AG04449 (cell line): ENCODE measurements at regions not wholly inside any gene's neighbourhood (a gene's known extent, or its start where the extent isn't known, plus 50 kb on each side); places are given as distances from the start of the nearest gene placed in this dataset.

Experiments
- CTCF ChIA-PET: fragments of 350-600 bp; formaldehyde crosslinking; extraction: SDS; loops from one replicate; lab custom pipeline; 2021; ENCODE audit warnings: antibody characterized with exemption; lab: Yijun Ruan, JAX
- POLR2A ChIA-PET: fragments of 400-600, 350-600 bp; formaldehyde crosslinking; extraction: SDS; loops from one replicate; lab custom pipeline; 2020; ENCODE audit warnings: antibody characterized with exemption, inconsistent platforms; lab: Yijun Ruan, JAX
- DNase-seq: peaks from one replicate; pipeline ENCODE4 v3.0.0-alpha.2; 2010; ENCODE audit warnings: low read depth, low spot score
- H3K4me3 ChIP-seq: 2 replicates; pipeline ENCODE4 v1.5.1; 2011; ENCODE audit warnings: low read depth, mild to moderate bottlenecking, control low read depth, low read length
- TF ChIP-seq, protein P1 (sequence below): IDR thresholded peaks from one replicate; pipeline ENCODE4 v1.5.1; 2011; ENCODE audit warnings: mild to moderate bottlenecking, moderate library complexity, low read length, control low read depth, inconsistent platforms; ENCODE audit not compliant: insufficient read depth; ENCODE audit errors: missing control alignments

DNA sequence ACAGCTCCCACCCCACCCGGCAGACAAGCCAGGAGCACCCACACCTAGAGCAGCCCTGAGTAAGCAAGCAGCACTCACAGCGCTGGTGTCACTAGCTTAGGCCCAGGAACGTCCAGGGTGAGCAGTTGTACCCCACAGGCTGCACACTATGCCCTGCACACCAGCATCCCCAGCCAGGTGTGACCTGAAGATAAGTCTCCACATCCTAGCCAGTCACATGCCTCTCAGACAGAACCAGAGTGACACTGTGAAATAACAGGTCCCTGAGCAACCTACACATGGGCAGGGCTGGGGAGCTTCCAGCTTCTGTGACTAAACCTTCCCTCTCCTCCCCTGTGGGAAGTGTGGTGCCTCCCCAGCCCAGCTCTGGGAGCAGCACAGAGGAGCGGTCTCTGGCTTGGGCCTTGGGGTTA, 253.6 kb downstream of the UACA start:
- CTCF ChIA-PET = interaction anchor here (1.3 to 3.3 kb wide), 2 partner anchors 21 to 22 kb away, joined by 8 to 10 read pairs; no protein-coding TSS in a partner anchor
- DNase-seq = no peak
- H3K4me3 ChIP-seq = no peak overlapping the region
- POLR2A ChIA-PET = no interaction called here
- TF ChIP-seq, protein P1, sequence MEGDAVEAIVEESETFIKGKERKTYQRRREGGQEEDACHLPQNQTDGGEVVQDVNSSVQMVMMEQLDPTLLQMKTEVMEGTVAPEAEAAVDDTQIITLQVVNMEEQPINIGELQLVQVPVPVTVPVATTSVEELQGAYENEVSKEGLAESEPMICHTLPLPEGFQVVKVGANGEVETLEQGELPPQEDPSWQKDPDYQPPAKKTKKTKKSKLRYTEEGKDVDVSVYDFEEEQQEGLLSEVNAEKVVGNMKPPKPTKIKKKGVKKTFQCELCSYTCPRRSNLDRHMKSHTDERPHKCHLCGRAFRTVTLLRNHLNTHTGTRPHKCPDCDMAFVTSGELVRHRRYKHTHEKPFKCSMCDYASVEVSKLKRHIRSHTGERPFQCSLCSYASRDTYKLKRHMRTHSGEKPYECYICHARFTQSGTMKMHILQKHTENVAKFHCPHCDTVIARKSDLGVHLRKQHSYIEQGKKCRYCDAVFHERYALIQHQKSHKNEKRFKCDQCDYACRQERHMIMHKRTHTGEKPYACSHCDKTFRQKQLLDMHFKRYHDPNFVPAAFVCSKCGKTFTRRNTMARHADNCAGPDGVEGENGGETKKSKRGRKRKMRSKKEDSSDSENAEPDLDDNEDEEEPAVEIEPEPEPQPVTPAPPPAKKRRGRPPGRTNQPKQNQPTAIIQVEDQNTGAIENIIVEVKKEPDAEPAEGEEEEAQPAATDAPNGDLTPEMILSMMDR = no peak

DNA sequence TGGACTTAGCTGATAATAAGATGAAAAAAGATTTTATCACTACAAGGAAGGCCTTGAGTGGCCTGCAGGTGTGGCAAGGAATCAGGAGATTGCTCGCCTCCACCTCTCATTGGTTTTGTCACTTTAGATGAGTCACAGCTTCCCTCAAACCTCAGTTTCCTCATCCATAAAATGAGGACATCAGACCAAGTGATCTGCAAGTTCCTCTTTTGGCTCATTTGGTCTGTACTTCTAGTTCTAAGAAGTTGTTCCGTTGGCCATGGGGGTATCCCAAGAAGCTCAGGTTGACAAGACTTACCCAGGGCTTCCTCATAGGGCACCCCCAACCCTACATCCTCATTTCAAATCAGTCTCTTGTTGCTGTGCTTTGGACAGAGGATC, 254.1 kb downstream of the UACA start:
- no peak for DNase-seq
- CTCF ChIA-PET = interaction anchor here (1.3 to 2.3 kb wide), 2 partner anchors 21 to 43 kb away, joined by 5 to 8 read pairs; no protein-coding TSS in a partner anchor
- POLR2A ChIA-PET = no interaction called here
- TF ChIP-seq, protein P1 = no peak
- H3K4me3 ChIP-seq = no peak overlapping the region

DNA sequence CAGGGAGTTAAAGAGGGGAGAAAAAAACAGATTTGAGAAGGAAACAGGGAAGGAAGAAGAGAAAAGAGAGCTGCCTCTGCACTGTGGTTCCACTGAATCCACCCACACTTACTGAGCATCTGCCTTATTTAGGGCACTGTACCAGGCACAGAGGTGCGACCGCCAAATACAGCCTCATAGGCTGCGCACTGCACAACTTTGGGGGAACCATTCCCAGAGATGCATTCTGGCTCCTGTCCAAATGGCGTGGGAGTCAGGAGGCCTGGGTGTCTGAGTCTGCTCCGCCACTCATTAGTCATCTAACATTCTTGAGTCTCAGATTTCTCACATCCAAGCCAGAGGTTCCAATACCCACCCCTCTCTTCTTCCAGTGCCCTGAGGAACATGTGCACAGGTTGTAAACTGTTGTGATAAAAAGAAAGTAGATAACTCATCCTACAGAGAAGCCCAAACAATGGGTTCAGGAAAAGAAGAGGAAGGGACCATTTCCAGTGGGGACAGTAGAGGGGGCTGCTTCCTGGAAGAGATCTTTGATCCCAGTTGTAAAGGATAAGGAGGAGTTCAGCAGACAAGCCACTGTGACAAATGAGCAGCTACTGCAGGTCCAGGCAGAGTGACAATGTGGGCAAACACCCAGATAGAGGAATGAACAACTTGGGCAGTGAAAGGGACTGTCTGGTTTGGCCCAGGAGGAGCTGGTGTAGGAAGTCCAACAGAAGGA, 254.6 kb downstream of the UACA start:
- H3K4me3 ChIP-seq = no peak overlapping the region
- ChIA-PET POLR2A (no interaction called here), CTCF (interaction anchor here (1.3 to 2.3 kb wide), 3 partner anchors 21 to 1032 kb away, joined by 3 to 8 read pairs (median 5); no protein-coding TSS in a partner anchor)

DNA sequence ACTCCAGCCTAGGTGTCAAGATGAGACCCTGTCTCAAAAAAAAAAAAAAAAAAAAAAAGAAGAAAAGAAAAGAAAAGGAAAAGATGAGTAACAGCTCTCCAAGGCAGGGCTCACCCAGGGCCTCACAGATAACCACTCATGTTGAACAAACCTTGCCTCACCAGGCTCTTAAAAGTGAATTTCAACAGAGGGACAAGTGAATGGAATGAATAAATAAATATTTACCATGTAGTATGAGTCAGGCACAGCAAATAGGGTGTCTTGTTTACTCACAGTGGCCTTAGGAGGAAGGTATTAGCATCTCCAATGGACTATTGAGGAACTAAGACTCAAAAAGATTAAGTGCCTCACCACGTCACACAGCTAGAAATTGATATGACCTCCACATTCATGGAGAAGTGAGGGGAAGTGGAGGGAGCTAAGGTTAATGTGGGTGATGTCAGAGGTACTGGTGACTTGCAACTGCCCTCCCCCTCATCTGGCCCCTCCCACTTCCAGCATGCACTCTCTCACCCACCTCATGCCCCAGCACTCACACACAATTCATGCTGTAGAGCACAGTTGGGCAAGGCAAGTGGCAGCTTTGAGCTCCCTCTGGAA, 255.5 kb downstream of the UACA start:
- ChIA-PET CTCF (interaction anchor here (1.1 to 2.3 kb wide), 4 partner anchors 16 to 1031 kb away, joined by 3 to 5 read pairs (median 4); no protein-coding TSS in a partner anchor), POLR2A (no interaction called here)
- TF ChIP-seq, protein P1 = no peak
- H3K4me3 ChIP-seq = no peak overlapping the region
- no peak for DNase-seq

More for the DNA sequence above, 254.6 kb downstream of the UACA start:
- TF ChIP-seq, protein P1 = no peak
- DNase-seq = no peak

DNA sequence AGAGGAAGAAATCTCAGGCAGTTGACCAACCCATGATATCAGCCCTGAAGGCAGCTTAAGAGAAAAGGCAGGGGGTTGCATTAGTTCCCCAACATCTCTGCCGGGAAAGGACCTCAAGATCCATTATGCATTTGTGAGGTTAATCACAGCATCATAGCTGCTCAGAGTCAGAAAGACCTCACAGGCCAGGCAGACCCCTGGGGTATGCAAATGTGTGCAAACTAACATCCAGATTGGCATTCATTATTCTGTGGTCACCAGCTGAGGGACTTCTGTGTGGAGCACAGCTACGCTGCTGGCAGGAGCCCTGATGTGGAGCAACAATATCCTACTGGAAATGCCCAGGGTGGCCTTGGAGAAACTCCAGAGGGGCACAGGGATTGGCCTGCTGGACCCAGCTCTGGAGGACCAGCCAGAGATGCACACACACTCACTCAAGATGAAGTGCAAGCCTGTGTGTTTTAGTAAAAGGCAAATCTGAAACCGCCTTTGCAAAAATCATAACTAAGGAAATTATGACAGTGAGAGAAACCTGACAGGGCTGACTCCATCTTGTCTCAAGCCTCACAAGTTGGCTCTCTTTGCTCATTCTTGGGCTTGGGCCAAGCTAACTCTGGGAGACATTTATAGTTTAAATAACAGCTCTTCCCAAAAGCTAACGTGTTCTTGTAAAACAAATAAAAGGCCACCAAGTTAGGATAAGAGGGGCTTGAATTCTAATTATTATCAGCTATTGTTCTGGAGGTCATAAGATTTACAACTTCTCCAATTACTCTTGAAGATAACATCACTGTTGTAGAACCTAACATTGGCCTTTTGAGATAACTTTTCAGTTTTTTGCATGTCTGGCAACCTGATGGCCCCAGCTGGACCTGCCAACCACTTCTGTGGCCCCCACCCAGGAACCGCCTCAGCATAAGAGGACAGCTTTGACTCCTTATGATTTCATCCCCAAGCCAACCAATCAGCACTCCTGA, 257.1 kb downstream of the UACA start:
- TF ChIP-seq, protein P1 = no peak
- CTCF ChIA-PET = interaction anchor here (1.6 to 4.2 kb wide), 4 partner anchors 14 to 91 kb away, joined by 3 to 37 read pairs (median 4); no protein-coding TSS in a partner anchor
- no peak overlapping the region for H3K4me3 ChIP-seq
- POLR2A ChIA-PET = no interaction called here
- DNase-seq = no peak
